ENCODE measurements at regions not wholly inside any gene's neighbourhood (a gene's known extent, or its start where the extent isn't known, plus 50 kb on each side); places are given as distances from the start of the nearest gene placed in this dataset.
"Not testable (repeated sequence)": the region's sequence is repeated elsewhere in the genome, so short reads cannot be mapped to it uniquely, and the experiment has no call there.

GRCh38 chr15:81791322-81791721, 254.5 kb downstream of the MEX3B start:
- not testable (repeated sequence) for TF ChIP-seq EZH2 (IDR thresholded peaks at IDR 0.05); POLR2AphosphoS5 (IDR thresholded peaks at IDR 0.05; ENCODE audit: borderline replicate concordance, low read depth, low read length)

All from SK-N-MC (cell line).